ENCODE measurements at regions not wholly inside any gene's neighbourhood (a gene's known extent, or its start where the extent isn't known, plus 50 kb on each side); places are given as distances from the start of the nearest gene placed in this dataset.

GRCh38 chr16:62586128-62586862, 550.1 kb upstream of the CDH8 start:
- no peak for TF ChIP-seq POLR2A (IDR thresholded peaks at IDR 0.05)
- no peak for TF ChIP-seq CTCF (IDR thresholded peaks at IDR 0.05)
- no peak for TF ChIP-seq POLR2AphosphoS5 (IDR thresholded peaks at IDR 0.05)
- no peak for TF ChIP-seq EP300 (IDR thresholded peaks at IDR 0.05)
